ENCODE measurements at regions not wholly inside any gene's neighbourhood (a gene's known extent, or its start where the extent isn't known, plus 50 kb on each side); places are given as distances from the start of the nearest gene placed in this dataset.
"Not testable (repeated sequence)": the region's sequence is repeated elsewhere in the genome, so short reads cannot be mapped to it uniquely, and the experiment has no call there.

GRCh38 chr6:6412700-6413099 lies 92.2 kb upstream of the F13A1 start:
- DNase-seq (ENCODE audit: low spot score): no peak

- no peak for DNase-seq (ENCODE audit: low spot score)
Measured at GRCh38 chr6:6414931-6415330, 94.5 kb upstream of the F13A1 start.

- DNase-seq (ENCODE audit: low spot score): no peak
Measured at GRCh38 chr6:6417475-6417874, 97.0 kb upstream of the F13A1 start.

- no peak for DNase-seq (ENCODE audit: low spot score)
Measured at GRCh38 chr6:6418421-6418820, 98.0 kb upstream of the F13A1 start.

GRCh38 chr6:6420107-6420506 lies 99.6 kb upstream of the F13A1 start:
- DNase-seq (ENCODE audit: low spot score): no peak

GRCh38 chr6:6434151-6434550 lies 113.7 kb upstream of the F13A1 start:
- no peak for DNase-seq (ENCODE audit: low spot score)

GRCh38 chr6:6434723-6435122 lies 114.3 kb upstream of the F13A1 start:
- no peak for DNase-seq (ENCODE audit: low spot score)

- DNase-seq (ENCODE audit: low spot score): no peak
Measured at GRCh38 chr6:6436366-6436765, 115.9 kb upstream of the F13A1 start.

- no peak for DNase-seq (ENCODE audit: low spot score)
Measured at GRCh38 chr6:6436946-6437345, 116.5 kb upstream of the F13A1 start.

- no peak for DNase-seq (ENCODE audit: low spot score)
Measured at GRCh38 chr6:6438286-6438685, 117.8 kb upstream of the F13A1 start.

GRCh38 chr6:6439778-6440177 lies 119.3 kb upstream of the F13A1 start:
- DNase-seq (ENCODE audit: low spot score): no peak

GRCh38 chr6:6452002-6452401 lies 131.5 kb upstream of the F13A1 start:
- DNase-seq (ENCODE audit: low spot score): no peak

- no peak for DNase-seq (ENCODE audit: low spot score)
Measured at GRCh38 chr6:6453186-6453585, 132.7 kb upstream of the F13A1 start.

- no peak for DNase-seq (ENCODE audit: low spot score)
Measured at GRCh38 chr6:6455272-6455671, 133.2 kb upstream of the LY86 start.

- no peak for DNase-seq (ENCODE audit: low spot score)
Measured at GRCh38 chr6:6458172-6458571, 130.3 kb upstream of the LY86 start.

GRCh38 chr6:6459963-6460362 lies 128.6 kb upstream of the LY86 start:
- DNase-seq (ENCODE audit: low spot score): not testable (repeated sequence)

- no peak for DNase-seq (ENCODE audit: low spot score)
Measured at GRCh38 chr6:6460416-6460815, 128.1 kb upstream of the LY86 start.

GRCh38 chr6:6461138-6461537 lies 127.4 kb upstream of the LY86 start:
- DNase-seq (ENCODE audit: low spot score): no peak

- no peak for DNase-seq (ENCODE audit: low spot score)
Measured at GRCh38 chr6:6466967-6467761, 121.4 kb upstream of the LY86 start.

GRCh38 chr6:6469074-6469473 lies 119.4 kb upstream of the LY86 start:
- no peak for DNase-seq (ENCODE audit: low spot score)

GRCh38 chr6:6470123-6470522 lies 118.4 kb upstream of the LY86 start:
- no peak for DNase-seq (ENCODE audit: low spot score)

- no peak for DNase-seq (ENCODE audit: low spot score)
Measured at GRCh38 chr6:6471276-6471675, 117.2 kb upstream of the LY86 start.

GRCh38 chr6:6474170-6474920 lies 114.2 kb upstream of the LY86 start:
- no peak for DNase-seq (ENCODE audit: low spot score)

- DNase-seq (ENCODE audit: low spot score): no peak
Measured at GRCh38 chr6:6479785-6480184, 108.7 kb upstream of the LY86 start.
